Activated naive CD4-positive, alpha-beta T cell treated with anti-CD3 and anti-CD28 coated beads, Interleukin-2, amount 50 U/mL, for 16 hours (primary cell): ENCODE measurements at regions not wholly inside any gene's neighbourhood (a gene's known extent, or its start where the extent isn't known, plus 50 kb on each side); places are given as distances from the start of the nearest gene placed in this dataset.
"Not testable (repeated sequence)": the region's sequence is repeated elsewhere in the genome, so short reads cannot be mapped to it uniquely, and the experiment has no call there.

ENCODE experiments used
- DNase-seq: peaks from one replicate; pipeline ENCODE4 v3.0.0-alpha.2; 2020

DNA sequence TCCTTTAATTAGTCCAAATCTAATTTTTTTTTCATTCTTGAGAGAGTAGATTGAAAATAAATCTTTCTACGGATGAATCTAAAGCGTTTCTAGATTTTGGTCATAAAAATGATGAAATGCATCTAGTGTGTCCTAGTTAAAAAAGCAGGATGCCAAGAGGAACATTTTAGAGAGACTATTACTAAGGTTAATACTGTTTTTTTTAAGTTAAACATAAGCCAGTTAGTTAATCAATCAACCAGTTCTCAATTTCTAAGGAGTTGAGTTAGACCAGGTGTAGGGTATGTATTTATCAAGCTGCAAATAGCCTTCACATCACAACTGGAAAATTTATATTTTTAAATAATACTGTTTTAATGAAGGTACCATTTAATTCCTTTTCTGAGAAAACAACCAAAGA is 679.5 kb upstream of the IGFBP7 start:
- no peak for DNase-seq

DNA sequence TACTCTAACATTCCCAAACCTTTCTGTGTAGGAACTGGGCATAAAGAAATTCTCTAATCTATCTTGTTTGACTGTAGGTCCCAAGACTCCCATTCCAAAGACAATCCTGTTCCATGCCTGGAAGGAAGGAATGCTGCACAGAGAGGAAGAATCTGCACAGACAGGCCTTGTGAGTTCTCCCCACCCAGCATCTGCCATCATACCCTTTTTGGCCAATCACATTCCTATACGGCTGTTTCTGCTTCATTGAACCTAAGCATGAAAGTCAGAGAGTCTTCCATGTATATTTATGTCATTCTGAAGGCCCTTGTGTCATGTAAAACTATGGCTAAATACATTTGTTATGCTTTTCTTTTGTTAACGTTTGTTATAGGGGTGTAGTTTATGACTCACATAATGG is 667.7 kb upstream of the IGFBP7 start:
- no peak for DNase-seq

DNA sequence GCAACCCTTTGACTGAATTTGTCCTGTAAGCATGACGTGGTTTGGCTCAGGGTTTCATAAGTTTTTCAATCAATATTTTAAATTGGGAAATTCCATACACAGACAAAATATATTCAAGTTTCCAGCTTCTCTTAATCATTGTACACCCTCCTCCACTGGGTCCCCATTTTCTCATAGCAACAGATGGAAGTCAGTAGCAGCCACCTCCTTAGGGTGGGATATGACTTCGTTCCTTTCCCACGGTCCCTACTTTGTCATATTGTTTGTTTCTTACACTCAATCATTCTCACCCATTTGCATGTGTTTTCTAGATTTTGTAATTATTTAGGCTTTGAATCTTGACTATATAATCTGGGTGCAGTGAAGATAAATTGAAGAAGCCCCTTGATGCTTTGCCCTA is 664.5 kb upstream of the IGFBP7 start:
- no peak for DNase-seq

DNA sequence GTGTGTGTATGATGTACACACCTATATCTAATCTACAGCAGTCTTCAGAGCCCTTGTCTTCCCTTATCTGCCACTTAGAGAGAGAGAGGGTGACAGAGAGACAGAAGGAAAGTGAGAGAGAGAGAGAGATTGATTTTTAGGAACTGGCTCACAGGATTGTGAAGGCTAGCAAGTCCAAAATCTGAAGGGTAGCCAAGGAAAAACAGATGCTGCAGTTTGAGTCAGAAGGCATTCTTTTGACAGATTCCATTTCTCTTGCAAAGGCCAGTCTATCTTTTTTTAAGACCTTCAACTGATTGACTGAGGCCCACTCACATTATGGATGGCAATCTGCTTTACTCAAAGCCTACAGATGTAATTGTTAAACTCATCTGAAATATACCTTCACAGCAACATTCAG is 664.0 kb upstream of the IGFBP7 start:
- DNase-seq, result no peak

DNA sequence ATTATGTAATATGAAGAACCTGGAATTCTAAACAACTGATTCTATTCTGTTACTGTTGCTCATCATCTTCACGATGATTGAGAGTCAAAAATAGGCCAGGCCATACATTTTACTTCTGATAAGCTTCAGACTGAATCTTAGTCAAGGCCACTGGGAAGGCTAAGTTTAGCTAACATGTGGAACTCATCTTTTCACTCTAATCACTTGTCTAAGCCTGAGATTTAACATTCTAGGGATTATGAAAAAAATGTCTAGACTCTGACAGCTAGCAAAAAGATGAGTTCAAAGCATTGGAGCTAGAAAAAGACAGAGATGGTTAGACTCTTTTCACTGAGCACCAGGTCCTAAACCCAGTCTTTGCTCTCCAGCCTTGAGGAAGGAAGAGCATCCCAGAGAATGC is 656.2 kb upstream of the IGFBP7 start:
- no peak for DNase-seq

DNA sequence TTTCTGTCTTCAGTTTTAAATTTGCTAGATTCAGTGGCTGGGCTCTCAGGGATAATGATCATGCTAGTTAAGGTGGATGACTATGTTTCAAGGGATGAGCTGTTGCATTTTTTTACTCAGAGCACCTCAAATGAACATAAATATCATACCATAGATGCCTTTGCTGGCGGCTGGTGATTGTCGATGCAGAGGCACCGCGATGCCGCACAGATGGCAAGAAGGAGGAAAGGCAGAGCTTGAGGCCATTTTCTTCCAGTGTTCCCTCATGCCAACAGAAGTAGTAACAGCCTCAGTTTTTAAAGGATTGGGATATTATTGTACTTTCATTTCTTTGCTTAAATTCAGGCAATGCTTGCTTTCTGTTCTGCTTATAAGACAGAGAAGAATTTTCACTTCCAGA is 654.7 kb upstream of the IGFBP7 start:
- DNase-seq, result no peak

DNA sequence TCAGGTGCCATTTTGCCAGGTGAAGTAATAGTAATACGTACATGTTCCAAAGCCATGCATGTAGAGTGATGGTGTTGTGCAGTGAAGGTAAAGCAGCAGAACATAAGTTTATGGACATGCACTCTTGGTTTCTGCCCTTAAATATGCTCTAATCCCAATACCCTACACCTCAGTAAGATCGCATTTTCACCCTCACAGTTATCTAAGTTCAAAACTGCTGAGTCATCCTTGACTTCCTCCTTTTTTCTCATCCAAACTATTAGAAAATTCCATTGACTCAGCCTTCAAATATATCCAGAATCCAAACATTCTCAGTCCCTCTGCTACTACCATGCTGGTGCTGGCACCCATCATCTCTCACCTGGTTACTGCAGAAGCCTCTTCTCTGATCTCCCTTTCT is 652.9 kb upstream of the IGFBP7 start:
- DNase-seq, result no peak

DNA sequence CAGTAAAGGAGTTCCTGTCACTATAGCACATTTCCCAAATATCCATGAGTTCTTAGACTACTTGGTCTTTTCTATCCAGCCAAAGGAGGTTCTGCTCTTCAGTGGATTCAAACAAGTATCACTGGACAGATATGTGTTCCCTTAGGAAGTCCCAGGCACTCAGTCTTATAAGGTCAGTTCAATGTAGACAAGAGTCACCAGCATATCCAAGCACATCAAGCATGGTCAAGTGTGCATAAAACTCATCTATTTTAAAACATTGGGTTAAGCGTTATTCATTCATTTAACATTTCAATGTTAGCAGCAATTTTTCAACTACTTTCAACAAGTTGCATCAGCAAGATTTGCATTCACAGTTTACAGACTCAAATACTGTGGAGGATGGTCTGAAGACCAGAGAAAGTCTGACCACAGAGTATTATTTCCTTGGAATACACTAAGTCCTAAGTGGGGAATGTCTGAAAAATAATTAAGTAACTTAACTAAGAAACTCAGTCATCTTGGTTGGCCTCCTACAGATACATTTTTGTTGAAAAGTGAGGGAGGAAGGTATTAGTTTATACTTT is 630.5 kb upstream of the IGFBP7 start:
- no peak for DNase-seq

DNA sequence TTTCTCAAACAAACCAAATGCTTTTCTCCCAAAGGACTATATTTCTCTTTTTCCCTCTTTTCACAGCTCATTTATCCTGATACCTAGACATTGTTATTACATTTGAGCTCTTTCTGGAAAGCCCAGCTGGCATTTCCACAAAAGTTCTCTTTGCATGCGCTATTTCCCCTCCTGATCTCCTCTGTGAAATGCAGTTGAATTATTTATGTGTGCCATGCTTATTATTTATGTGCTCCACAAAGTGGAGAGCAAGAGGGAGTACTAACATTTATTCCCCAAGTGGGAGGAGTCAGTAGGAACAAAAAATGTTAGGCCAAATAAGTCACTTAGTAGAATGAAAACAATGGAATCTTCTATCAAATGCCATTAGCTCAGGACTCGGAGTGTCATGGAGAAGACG is 626.6 kb upstream of the IGFBP7 start:
- DNase-seq, result no peak

DNA sequence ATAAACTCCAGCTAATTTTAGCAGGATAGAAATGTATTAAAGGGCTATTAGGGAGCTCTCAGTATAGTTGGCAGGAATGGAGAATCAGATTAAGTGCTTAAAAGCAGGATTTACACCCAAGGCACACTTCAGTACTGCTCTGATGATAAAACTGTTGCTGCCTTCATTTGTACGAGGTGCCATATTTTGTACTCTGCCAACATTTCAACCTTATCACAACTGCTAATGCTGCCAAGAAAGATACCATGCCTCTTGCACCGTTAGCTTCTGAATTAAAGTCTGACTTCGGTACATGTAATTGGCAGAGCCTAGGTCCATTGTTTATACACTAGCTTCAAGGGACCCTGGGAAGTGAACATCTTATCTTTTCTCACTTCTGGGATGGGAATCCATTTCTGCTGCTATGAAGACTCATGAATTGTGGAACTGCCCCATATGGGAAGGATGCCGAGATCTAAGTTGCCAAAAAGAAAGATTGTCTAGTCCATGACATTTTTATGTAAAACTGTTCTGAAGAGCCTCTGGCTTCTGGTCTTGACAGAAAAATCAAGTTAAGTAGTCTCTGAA is 624.0 kb upstream of the IGFBP7 start:
- DNase-seq, result no peak

DNA sequence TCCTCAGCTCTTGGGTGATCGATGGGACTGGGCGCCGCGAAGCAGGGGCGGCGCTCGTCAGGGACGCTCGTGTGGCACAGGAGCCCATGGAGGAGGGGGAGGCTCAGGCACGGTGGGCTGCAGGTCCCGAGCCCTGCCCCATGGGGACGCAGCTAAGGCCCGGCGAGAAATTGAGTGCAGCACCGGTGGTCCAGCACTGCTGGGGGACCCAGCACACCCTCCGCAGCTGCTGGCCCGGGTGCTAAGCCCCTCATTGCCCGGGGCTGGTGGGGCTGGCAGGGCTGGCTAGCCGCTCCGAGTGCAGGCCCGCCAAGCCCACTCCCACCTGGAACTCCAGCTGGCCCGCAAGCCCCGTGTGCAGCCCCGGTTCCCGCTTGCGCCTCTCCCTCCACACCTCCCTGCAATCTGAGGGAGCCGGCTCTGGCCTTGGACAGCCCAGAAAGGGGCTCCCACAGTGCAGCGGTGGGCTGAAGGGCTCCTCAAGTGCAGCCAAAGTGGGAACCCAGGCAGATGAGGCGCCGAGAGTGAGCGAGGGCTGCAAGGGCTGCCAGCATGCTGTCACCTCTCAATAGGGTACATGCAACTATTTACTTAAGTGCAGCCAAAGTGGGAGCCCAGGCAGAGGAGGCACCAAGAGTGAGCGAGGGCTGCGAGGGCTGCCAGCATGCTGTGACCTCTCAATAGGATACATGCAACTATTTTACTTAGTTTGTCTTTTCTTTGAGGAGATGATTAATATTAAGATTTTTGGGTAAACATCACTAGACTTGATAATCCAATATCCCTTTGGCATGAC is 619.8 kb upstream of the IGFBP7 start:
- DNase-seq, result not testable (repeated sequence)

DNA sequence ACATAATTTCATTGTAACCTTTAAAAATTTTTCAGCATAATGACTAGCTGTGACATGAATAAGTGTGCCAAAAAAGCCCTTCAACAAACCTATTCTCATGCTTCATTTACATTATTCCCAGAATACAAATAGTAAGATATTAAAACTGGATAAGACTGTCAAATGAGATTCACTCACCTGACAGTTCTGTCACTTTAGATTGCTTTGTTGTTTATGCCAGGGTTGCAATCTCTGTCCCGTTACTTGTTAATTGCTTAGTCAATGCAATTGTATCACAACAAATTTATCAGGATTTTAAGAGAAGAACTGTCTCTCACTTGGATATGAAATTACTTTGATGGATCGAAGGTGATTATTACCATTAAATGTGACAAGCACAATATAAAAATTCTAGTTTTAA is 616.0 kb upstream of the IGFBP7 start:
- no peak for DNase-seq

DNA sequence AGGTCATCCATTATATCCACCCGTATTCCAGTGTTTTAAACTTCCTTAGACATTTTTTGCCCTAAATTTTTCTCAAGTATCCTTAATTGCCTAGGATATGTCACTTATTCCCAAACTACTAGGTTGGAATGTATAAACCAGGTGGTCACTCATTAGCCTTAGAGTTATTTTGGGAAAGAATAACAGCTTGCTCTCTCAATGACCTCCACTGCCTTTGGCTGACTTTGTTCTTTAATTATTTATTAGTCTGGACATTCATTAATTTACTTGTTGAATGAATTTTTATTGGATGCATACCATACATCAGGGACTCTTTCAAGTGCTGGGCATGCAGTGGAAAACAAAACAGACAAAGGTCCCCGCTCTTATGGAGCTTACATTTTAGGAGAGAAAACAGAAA is 609.3 kb upstream of the IGFBP7 start:
- no peak for DNase-seq

DNA sequence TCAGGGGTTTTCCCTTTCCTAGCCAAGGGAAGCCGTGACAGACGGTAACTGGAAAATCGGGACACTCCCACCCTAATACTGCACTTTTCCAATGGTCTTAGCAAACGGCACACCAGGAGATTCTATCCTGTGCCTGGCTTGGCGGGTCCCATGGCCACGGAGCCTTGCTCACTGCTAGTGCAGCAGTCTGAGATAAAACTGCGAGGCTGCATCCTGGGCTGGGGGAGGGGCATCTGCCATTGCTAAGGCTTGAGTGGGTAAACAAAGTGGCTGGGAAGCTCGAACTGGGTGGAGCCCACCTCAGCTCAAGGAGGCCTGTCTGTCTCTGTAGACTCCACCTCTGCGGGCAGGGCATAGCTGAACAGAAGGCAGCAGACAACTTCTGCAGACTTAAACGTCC is 604.1 kb upstream of the IGFBP7 start:
- DNase-seq, result not testable (repeated sequence)

DNA sequence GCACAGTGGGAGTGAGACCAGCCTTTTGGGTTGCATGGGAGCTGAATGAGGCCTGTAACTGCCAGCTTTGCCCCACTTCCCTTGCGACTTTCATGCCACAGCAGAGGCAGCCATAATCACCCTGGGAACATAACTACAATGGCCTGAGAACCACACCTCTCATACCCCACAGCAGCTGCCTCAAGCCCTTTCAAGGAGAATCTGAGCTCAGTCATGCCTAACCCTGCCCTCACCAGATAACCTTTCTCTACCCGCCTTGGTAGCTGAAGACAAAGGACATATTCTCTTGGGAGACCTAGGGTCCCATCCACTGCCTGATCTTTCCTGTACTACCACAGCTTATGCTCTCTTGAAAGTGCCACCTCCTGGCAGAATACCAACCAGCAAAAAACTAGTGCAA is 599.9 kb upstream of the IGFBP7 start:
- no peak for DNase-seq

DNA sequence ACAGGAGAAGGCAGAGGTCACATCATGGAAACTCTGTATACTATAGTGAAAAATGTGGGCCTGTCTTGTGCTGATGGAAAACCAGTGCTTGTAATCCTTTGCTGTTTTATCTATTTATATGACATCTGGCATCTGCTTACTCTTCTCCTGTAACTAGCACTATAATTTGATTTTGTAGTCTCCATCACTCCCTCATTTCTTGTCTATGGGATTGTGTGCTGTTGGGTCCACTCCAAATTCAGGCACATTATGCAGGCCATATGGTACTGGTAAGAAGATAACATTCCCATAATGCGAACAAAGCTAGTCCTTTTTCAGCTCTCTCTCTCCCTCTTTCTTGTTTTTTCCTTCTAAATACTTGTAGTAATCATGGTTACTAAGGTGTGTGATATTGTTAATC is 581.2 kb upstream of the IGFBP7 start:
- no peak for DNase-seq

DNA sequence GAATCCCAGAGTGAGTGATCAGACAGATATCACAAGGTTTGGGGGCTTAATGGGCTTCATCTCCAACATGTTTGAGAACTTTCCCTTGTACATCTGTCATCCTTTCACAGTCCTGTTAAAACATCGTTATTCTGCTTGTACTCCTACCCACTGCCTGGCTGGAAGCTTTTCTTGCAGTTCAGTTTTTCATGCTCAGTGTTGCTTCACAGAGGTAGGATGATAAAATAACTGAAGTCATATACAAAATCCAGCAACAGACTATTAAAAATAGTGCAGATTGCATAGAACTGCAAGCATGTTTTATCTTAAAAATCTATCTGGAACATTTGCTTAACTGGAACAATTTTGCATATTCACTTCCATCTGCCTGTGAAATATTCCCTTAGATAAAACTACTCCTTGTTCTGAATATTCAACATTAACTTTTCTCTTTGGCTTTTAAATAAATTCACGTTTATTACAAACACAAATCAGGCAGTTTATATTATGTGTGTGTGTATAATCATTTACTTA is 579.6 kb upstream of the IGFBP7 start:
- DNase-seq, result no peak

DNA sequence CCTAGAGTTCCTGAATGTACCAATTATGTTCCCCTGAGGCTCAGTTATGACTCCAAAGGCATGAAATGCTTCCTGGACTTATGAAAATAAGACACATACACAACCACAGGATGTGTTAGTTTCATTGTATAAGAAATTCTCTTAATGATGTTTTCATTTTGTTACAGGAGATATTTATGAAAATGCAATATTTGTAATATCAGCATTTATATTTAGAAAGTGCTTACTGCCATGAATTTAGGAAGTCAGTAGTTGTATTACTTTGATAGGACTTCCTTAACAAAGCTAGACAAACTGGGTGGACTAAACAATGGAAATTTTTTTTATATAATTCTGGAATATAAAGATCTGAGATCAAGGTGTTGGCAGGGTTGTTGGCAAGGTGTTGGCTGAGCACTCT is 572.1 kb upstream of the IGFBP7 start:
- DNase-seq, result no peak

DNA sequence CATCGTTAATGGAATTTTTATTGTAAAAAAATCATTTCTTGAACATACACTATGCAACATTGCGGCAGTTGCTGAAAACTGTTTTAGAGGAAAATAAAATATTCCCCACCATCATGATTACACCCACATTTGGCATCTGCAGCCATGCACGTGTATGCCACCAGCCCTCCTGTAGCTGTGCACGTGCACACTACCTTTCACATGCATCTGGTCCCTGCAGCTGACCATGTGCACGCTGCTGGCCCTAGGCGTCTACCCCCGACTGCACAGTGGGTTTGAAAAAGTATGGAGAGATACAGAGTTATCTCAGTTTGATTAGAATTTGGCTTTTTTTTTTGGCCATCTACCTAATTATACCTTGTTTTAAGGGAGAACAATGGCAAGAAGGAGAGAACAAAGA is 569.8 kb upstream of the IGFBP7 start:
- no peak for DNase-seq

DNA sequence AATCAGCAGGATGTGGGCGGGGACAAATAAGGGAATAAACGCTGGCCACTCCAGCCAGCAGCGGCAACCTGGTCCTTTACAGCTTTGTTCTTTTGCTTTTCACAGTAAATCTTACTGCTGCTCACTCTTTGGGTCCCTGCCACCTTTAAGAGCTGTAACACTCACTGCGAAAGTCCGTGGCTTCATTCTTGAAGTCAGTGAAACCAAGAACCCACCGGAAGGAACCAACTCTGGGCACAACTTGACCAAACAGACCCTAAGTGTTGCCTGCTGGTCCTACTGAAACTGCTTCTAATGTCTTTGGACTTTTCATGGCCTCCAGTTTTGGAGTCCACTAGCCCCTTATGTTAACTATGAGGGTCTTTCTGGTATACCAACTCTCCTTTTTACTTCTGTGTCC is 566.2 kb upstream of the IGFBP7 start:
- DNase-seq, result no peak

DNA sequence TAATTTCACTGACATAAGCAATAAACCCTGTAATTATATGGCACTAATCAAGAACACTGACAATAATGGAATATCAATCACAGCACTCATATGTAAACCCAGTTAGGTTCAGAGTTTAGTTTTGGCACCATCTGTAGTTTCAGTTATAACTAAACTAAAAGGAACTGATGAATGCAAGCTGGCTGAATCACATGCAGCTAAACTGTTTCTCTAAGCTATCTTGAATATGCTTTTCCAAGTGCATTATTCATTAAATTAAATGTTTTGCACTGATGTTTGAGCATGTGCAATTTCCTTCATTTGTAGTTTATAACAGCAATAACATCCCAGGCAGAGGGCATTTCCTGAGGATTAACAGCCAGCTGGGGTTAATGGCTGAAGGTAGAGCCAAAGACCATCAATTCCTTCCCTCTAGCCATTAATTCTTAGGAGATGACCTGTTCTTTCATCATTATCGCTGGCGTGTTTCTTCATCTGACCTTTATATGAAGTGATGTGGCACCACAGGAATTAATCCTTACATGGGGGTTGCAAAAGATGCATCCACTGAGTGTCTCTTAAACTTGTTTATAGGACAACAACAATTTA is 562.8 kb upstream of the IGFBP7 start:
- no peak for DNase-seq

DNA sequence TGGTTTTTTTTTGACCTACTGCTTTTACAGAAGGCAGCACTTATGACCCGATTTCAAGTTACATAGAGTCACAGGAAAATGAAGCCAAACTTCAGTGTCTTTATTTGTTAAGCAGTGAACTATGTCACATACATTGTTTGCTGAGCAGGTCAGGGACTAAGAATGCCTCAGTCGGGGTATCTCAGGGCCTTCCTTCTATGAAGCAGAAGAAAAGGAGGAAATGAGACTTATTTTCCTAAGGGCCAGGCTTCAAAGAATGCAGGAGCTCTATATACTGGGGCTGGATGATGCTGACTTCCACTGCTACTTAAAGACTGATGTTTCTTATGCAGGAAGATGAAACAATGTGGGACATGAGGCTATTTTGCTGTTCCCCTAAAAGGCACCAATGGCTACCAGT is 558.4 kb upstream of the IGFBP7 start:
- no peak for DNase-seq

DNA sequence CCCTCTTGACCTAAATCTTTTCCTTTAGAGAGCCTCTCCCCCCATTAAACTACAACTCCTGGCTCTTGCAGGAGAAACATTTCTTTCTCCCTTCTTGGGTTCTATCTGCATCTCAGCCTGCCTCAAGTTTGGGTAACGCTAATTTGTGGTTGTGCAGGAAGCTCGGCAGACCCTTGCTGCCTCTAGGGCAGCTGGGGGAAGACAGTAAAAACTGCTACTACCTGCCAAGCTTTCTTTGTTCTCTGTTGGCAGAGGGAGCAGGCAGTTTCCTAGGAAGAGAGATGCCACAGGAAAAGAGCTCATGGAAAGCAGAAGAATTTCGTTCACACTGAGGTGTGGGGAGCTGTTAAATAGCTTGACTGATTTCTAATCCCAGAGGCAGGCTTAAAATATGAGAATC is 555.6 kb upstream of the IGFBP7 start:
- DNase-seq, result no peak

DNA sequence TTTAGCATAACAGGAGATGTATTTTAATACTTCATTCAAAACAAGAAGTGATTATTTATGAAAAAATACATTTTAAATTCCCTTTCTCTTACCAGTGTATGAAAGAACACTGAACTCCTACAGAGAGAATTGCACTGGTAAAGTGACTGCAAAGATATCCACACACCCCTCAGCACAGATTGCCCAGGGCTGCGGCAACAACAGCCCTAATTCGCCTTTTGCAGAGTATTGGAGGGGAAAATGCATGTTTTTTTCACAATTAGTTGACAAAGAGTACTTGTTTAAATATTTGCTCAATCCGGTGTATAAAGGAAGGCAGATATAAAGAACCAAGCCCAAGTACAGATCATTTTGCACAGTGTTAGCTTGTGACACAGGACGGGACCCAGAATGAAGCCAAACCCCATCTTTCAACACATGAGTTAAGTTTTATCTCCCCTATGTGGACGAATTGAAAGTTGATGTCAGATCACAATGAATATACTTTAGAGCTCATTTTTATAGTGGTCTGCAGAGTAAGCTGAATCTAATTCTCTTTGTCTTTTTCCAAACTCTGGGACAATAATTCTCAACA is 551.4 kb upstream of the IGFBP7 start:
- no peak for DNase-seq
